ENCODE measurements at regions not wholly inside any gene's neighbourhood (a gene's known extent, or its start where the extent isn't known, plus 50 kb on each side); places are given as distances from the start of the nearest gene placed in this dataset.

DNA sequence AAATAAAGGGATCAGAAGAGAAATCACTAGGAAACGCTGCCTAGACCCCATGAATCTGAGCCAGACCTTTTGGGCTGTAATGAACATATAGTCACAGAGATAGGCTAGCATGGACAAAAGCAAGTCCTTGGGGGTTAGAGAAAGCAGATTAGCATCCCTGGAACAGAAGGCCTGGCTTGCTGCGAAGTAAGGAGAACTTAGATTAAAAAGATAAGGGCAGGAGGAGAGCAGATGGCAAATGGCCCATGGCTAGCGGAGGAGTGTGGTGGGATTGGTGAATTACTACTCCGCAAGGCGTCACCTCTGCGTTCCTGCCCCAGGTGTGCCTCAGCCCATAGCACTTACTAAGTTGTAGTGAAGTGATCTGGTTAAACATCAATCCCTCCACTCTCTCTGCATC lies 92.3 kb upstream of the ZNF438 start:
- Histone ChIP-seq H3K27ac (ENCODE audit: low read depth, low read length) (no peak overlapping the region), H2AFZ (ENCODE audit: insufficient read depth, low read length, poor library complexity) (no peak overlapping the region), H4K91ac (ENCODE audit: low read depth, low read length) (no peak overlapping the region), H2BK12ac (ENCODE audit: low read length) (no peak overlapping the region), H3K4me3 (ENCODE audit: low read depth, low read length) (no peak overlapping the region), H2BK5ac (ENCODE audit: low read depth, low read length, poor library complexity) (no peak overlapping the region), H3K9ac (ENCODE audit: low read length) (no peak overlapping the region), H3K14ac (ENCODE audit: low read length) (no peak overlapping the region), H3K27me3 (ENCODE audit: insufficient read depth, low read length) (no peaks in the 10 kb centered on the region), H3K79me1 (ENCODE audit: low read length) (no peaks in the 10 kb centered on the region), H3K79me2 (ENCODE audit: control insufficient read depth, insufficient read depth, low read length, poor library complexity) (no peaks in the 10 kb centered on the region), H3K23ac (ENCODE audit: low read length) (no peak overlapping the region), H2BK120ac (ENCODE audit: insufficient read depth, low read length, poor library complexity) (no peak overlapping the region), H4K8ac (ENCODE audit: low read depth, low read length) (no peak overlapping the region), H3K9me3 (ENCODE audit: insufficient read depth, low read depth, low read length) (no peaks in the 10 kb centered on the region), H2AK5ac (ENCODE audit: low read length) (no peak overlapping the region), H3K4me1 (ENCODE audit: control insufficient read depth in 1 of 2, insufficient read depth in 2 of 2, low read length in 2 of 2) (no peaks in the 10 kb centered on the region), H3K4me2 (ENCODE audit: low read length) (no peak overlapping the region), H3K4ac (ENCODE audit: low read depth, low read length) (no peak overlapping the region), H3K18ac (ENCODE audit: low read length) (no peak overlapping the region), H3K36me3 (ENCODE audit: control insufficient read depth in 1 of 2, insufficient read depth in 2 of 2, low read length in 2 of 2) (no peaks in the 10 kb centered on the region), H4K12ac (ENCODE audit: low read depth, low read length) (no peak overlapping the region)
- WGBS (ENCODE audit: extremely low coverage, insufficient coverage, insufficient read length): no CpG with 5 or more reads among the region's 6 CpGs
- DNase-seq: no peak

DNA sequence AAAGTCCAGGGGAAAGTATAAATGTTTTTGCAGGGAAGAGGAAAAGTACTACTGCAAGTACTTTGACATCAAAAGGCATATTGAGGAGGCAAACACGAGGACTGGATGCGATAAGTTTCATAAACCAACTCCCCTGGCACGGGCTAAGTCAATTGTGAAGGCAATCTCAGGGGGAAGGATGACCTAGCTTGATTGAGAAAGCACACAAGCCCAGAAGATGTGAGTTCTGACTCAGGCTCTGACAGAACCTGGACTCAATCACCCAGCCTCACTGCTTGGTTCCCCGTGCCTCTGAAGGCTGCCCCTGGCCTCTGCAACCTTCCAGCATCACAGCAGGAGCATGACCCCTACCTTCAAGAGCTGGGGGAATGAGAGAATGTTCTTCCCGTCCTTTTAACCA lies 93.2 kb upstream of the ZNF438 start:
- Histone ChIP-seq H2BK5ac (ENCODE audit: low read depth, low read length, poor library complexity) (no peak overlapping the region), H3K79me1 (ENCODE audit: low read length) (no peaks in the 10 kb centered on the region), H3K14ac (ENCODE audit: low read length) (no peak overlapping the region), H3K4me2 (ENCODE audit: low read length) (no peak overlapping the region), H3K23ac (ENCODE audit: low read length) (no peak overlapping the region), H3K4me3 (ENCODE audit: low read depth, low read length) (no peak overlapping the region), H3K27ac (ENCODE audit: low read depth, low read length) (no peak overlapping the region), H3K18ac (ENCODE audit: low read length) (no peak overlapping the region), H2AFZ (ENCODE audit: insufficient read depth, low read length, poor library complexity) (no peak overlapping the region), H4K12ac (ENCODE audit: low read depth, low read length) (no peak overlapping the region), H3K36me3 (ENCODE audit: control insufficient read depth in 1 of 2, insufficient read depth in 2 of 2, low read length in 2 of 2) (no peaks in the 10 kb centered on the region), H2BK12ac (ENCODE audit: low read length) (no peak overlapping the region), H3K27me3 (ENCODE audit: insufficient read depth, low read length) (no peaks in the 10 kb centered on the region), H4K91ac (ENCODE audit: low read depth, low read length) (no peak overlapping the region), H2BK120ac (ENCODE audit: insufficient read depth, low read length, poor library complexity) (no peak overlapping the region), H3K9ac (ENCODE audit: low read length) (no peak overlapping the region), H4K8ac (ENCODE audit: low read depth, low read length) (no peak overlapping the region), H3K9me3 (ENCODE audit: insufficient read depth, low read depth, low read length) (no peaks in the 10 kb centered on the region), H2AK5ac (ENCODE audit: low read length) (no peak overlapping the region), H3K79me2 (ENCODE audit: control insufficient read depth, insufficient read depth, low read length, poor library complexity) (no peaks in the 10 kb centered on the region), H3K4ac (ENCODE audit: low read depth, low read length) (no peak overlapping the region), H3K4me1 (ENCODE audit: control insufficient read depth in 1 of 2, insufficient read depth in 2 of 2, low read length in 2 of 2) (peaks cover 0 to 2% of the 10 kb centered on the region in 2 experiments)
- DNase-seq: peak in 1 of 2 donors; percentile 16
- no CpG with 5 or more reads among the region's 5 CpGs for WGBS (ENCODE audit: extremely low coverage, insufficient coverage, insufficient read length)

- H2BK12ac ChIP-seq (ENCODE audit: low read length): no peak overlapping the region
- H3K79me2 ChIP-seq (ENCODE audit: control insufficient read depth, insufficient read depth, low read length, poor library complexity): no peaks in the 10 kb centered on the region
- H4K8ac ChIP-seq (ENCODE audit: low read depth, low read length): no peak overlapping the region
- H3K4me1 ChIP-seq (ENCODE audit: control insufficient read depth in 1 of 2, insufficient read depth in 2 of 2, low read length in 2 of 2): peaks cover 0 to 2% of the 10 kb centered on the region in 2 experiments
- H2AFZ ChIP-seq (ENCODE audit: insufficient read depth, low read length, poor library complexity): no peak overlapping the region
- no peaks in the 10 kb centered on the region for H3K79me1 ChIP-seq (ENCODE audit: low read length)
- no peaks in the 10 kb centered on the region for H3K27me3 ChIP-seq (ENCODE audit: insufficient read depth, low read length)
- H3K4ac ChIP-seq (ENCODE audit: low read depth, low read length): no peak overlapping the region
- H4K91ac ChIP-seq (ENCODE audit: low read depth, low read length): no peak overlapping the region
- no peaks in the 10 kb centered on the region for H3K36me3 ChIP-seq (ENCODE audit: control insufficient read depth in 1 of 2, insufficient read depth in 2 of 2, low read length in 2 of 2)
- no peak overlapping the region for H3K18ac ChIP-seq (ENCODE audit: low read length)
- H3K14ac ChIP-seq (ENCODE audit: low read length): no peak overlapping the region
- H3K4me2 ChIP-seq (ENCODE audit: low read length): no peak overlapping the region
- no peak overlapping the region for H3K4me3 ChIP-seq (ENCODE audit: low read depth, low read length)
- no peak overlapping the region for H3K27ac ChIP-seq (ENCODE audit: low read depth, low read length)
- no peak overlapping the region for H2AK5ac ChIP-seq (ENCODE audit: low read length)
- no peak overlapping the region for H3K23ac ChIP-seq (ENCODE audit: low read length)
- no peaks in the 10 kb centered on the region for H3K9me3 ChIP-seq (ENCODE audit: insufficient read depth, low read depth, low read length)
- H4K12ac ChIP-seq (ENCODE audit: low read depth, low read length): no peak overlapping the region
- no peak overlapping the region for H3K9ac ChIP-seq (ENCODE audit: low read length)
- DNase-seq: no peak
- H2BK120ac ChIP-seq (ENCODE audit: insufficient read depth, low read length, poor library complexity): no peak overlapping the region
- no peak overlapping the region for H2BK5ac ChIP-seq (ENCODE audit: low read depth, low read length, poor library complexity)
These were observed 94.1 kb upstream of the ZNF438 start for GRCh38 chr10:31125789-31126188.

- H3K4ac ChIP-seq (ENCODE audit: low read depth, low read length): no peak overlapping the region
- peak; percentile 72 to 85 for DNase-seq
- no peak overlapping the region for H3K18ac ChIP-seq (ENCODE audit: low read length)
- no peak overlapping the region for H2BK5ac ChIP-seq (ENCODE audit: low read depth, low read length, poor library complexity)
- no peaks in the 10 kb centered on the region for H3K27me3 ChIP-seq (ENCODE audit: insufficient read depth, low read length)
- no peak overlapping the region for H3K9ac ChIP-seq (ENCODE audit: low read length)
- no peak overlapping the region for H3K27ac ChIP-seq (ENCODE audit: low read depth, low read length)
- H3K23ac ChIP-seq (ENCODE audit: low read length): no peak overlapping the region
- H3K36me3 ChIP-seq (ENCODE audit: control insufficient read depth in 1 of 2, insufficient read depth in 2 of 2, low read length in 2 of 2): no peaks in the 10 kb centered on the region
- no peak overlapping the region for H2AK5ac ChIP-seq (ENCODE audit: low read length)
- no peak overlapping the region for H3K14ac ChIP-seq (ENCODE audit: low read length)
- H2BK120ac ChIP-seq (ENCODE audit: insufficient read depth, low read length, poor library complexity): no peak overlapping the region
- WGBS (ENCODE audit: extremely low coverage, insufficient coverage, insufficient read length): no CpG with 5 or more reads among the region's 2 CpGs
- H2BK12ac ChIP-seq (ENCODE audit: low read length): no peak overlapping the region
- no peaks in the 10 kb centered on the region for H3K9me3 ChIP-seq (ENCODE audit: insufficient read depth, low read depth, low read length)
- no peak overlapping the region for H3K4me3 ChIP-seq (ENCODE audit: low read depth, low read length)
- no peak overlapping the region for H4K91ac ChIP-seq (ENCODE audit: low read depth, low read length)
- H4K12ac ChIP-seq (ENCODE audit: low read depth, low read length): no peak overlapping the region
- no peaks in the 10 kb centered on the region for H3K79me1 ChIP-seq (ENCODE audit: low read length)
- H2AFZ ChIP-seq (ENCODE audit: insufficient read depth, low read length, poor library complexity): no peak overlapping the region
- H3K79me2 ChIP-seq (ENCODE audit: control insufficient read depth, insufficient read depth, low read length, poor library complexity): no peaks in the 10 kb centered on the region
- peaks cover 0 to 2% of the 10 kb centered on the region in 2 experiments for H3K4me1 ChIP-seq (ENCODE audit: control insufficient read depth in 1 of 2, insufficient read depth in 2 of 2, low read length in 2 of 2)
- H4K8ac ChIP-seq (ENCODE audit: low read depth, low read length): no peak overlapping the region
- no peak overlapping the region for H3K4me2 ChIP-seq (ENCODE audit: low read length)
These were observed 94.9 kb upstream of the ZNF438 start for GRCh38 chr10:31126593-31126992.
